ENCODE measurements at regions not wholly inside any gene's neighbourhood (a gene's known extent, or its start where the extent isn't known, plus 50 kb on each side); places are given as distances from the start of the nearest gene placed in this dataset.

DNA sequence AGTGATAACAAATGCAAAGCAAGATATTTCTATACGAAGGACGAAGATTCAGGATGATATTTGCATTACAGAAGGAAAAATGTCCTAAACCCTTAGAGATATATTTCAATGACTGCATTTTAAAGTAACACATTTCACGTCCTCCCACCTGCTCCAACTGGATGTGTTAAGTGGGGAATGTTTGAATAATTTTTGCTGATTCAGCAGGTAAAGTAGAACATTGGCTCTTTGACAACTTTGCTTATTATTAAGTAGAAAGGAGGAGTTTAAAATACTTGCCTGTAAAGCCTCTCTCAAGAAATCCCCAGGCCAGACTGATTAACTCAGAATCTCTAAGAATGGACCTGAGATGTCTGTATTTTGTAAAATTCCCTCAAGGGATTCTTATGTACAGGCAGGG lies 1165.2 kb upstream of the PRKX start:
- no peak for DNase-seq (ENCODE audit: low spot score)
- TF ChIP-seq ZBTB33 (IDR thresholded peaks at IDR 0.05) (no peak), EGR1 (IDR thresholded peaks at IDR 0.05; ENCODE audit: low read depth in 2 of 2) (no peak), HNF4A (conservative IDR thresholded peaks at IDR 0.05) (no peak), SP1 (IDR thresholded peaks at IDR 0.05) (no peak), YY1 (IDR thresholded peaks at IDR 0.05) (no peak), ATF3 (IDR thresholded peaks at IDR 0.05) (no peak), RXRA (IDR thresholded peaks at IDR 0.05) (no peak), TAF1 (conservative IDR thresholded peaks at IDR 0.05) (no peak), FOXA1 (IDR thresholded peaks at IDR 0.05) (no peak), RAD21 (IDR thresholded peaks at IDR 0.05) (no peak), REST (IDR thresholded peaks at IDR 0.05) (no peak), JUND (IDR thresholded peaks at IDR 0.05) (no peak), GABPA (IDR thresholded peaks at IDR 0.05 in 1 of 2, conservative IDR thresholded peaks at IDR 0.05 in 1 of 2) (no peak), HNF4G (IDR thresholded peaks at IDR 0.05) (no peak), NR2F2 (IDR thresholded peaks at IDR 0.05) (no peak), FOXA2 (IDR thresholded peaks at IDR 0.05) (no peak)
- TF ChIP-seq, protein P1, sequence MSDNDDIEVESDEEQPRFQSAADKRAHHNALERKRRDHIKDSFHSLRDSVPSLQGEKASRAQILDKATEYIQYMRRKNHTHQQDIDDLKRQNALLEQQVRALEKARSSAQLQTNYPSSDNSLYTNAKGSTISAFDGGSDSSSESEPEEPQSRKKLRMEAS (IDR thresholded peaks at IDR 0.05), result no peak
- TF ChIP-seq, protein P2, sequence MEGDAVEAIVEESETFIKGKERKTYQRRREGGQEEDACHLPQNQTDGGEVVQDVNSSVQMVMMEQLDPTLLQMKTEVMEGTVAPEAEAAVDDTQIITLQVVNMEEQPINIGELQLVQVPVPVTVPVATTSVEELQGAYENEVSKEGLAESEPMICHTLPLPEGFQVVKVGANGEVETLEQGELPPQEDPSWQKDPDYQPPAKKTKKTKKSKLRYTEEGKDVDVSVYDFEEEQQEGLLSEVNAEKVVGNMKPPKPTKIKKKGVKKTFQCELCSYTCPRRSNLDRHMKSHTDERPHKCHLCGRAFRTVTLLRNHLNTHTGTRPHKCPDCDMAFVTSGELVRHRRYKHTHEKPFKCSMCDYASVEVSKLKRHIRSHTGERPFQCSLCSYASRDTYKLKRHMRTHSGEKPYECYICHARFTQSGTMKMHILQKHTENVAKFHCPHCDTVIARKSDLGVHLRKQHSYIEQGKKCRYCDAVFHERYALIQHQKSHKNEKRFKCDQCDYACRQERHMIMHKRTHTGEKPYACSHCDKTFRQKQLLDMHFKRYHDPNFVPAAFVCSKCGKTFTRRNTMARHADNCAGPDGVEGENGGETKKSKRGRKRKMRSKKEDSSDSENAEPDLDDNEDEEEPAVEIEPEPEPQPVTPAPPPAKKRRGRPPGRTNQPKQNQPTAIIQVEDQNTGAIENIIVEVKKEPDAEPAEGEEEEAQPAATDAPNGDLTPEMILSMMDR (IDR thresholded peaks at IDR 0.05; ENCODE audit: low read depth, low read length, missing input control), result no peak
- 71% methylated on average over 3 of the region's 3 CpGs for WGBS
- Histone ChIP-seq H3K9ac (ENCODE audit: low read depth in 1 of 2, low read length in 2 of 2) (no peak overlapping the region), H3K27ac (ENCODE audit: low read depth in 1 of 2, low read length in 2 of 2) (no peak overlapping the region), H3K27me3 (ENCODE audit: control insufficient read depth in 4 of 4, insufficient read depth in 4 of 4, low read length in 3 of 4) (no peaks in the 10 kb centered on the region), H3K4me3 (ENCODE audit: low read depth in 1 of 3, low read length in 3 of 3) (no peak overlapping the region), H3K9me3 (ENCODE audit: control insufficient read depth in 4 of 4, low read length in 3 of 4) (no peaks in the 10 kb centered on the region), H3K36me3 (ENCODE audit: control insufficient read depth in 4 of 4, insufficient read depth in 3 of 4, low read depth in 1 of 4, low read length in 3 of 4) (no peaks in the 10 kb centered on the region), H3K4me1 (ENCODE audit: control insufficient read depth in 4 of 4, insufficient read depth in 4 of 4, low read length in 3 of 4) (no peaks in the 10 kb centered on the region)

Measured in liver (tissue), 8 donors.